HG03066 (cell line): ENCODE measurements at regions not wholly inside any gene's neighbourhood (a gene's known extent, or its start where the extent isn't known, plus 50 kb on each side); places are given as distances from the start of the nearest gene placed in this dataset.

Experiments used
- ATAC-seq: cut with Tn5 transposase; IDR thresholded peaks from one replicate; pipeline ENCODE4 v1.9.1; 2021; ENCODE audit warnings: low read depth; ENCODE audit not compliant: unreplicated experiment

GRCh38 chrX:38856670-38857265 lies 55.5 kb downstream of the MID1IP1 start:
- no peak for ATAC-seq

GRCh38 chrX:38857736-38858523 lies 56.7 kb downstream of the MID1IP1 start:
- ATAC-seq, result no peak

- ATAC-seq, result no peak
Observed at GRCh38 chrX:38859602-38860001, 58.3 kb downstream of the MID1IP1 start.

GRCh38 chrX:38860106-38861013 lies 59.1 kb downstream of the MID1IP1 start:
- no peak for ATAC-seq

GRCh38 chrX:38861489-38861888 lies 60.2 kb downstream of the MID1IP1 start:
- no peak for ATAC-seq

- no peak for ATAC-seq
Observed at GRCh38 chrX:38862100-38862499, 60.8 kb downstream of the MID1IP1 start.

GRCh38 chrX:38864165-38864564 lies 62.9 kb downstream of the MID1IP1 start:
- no peak for ATAC-seq

- ATAC-seq, result no peak
Observed at GRCh38 chrX:38868321-38868720, 67.1 kb downstream of the MID1IP1 start.

GRCh38 chrX:38868941-38869401 lies 67.7 kb downstream of the MID1IP1 start:
- ATAC-seq, result no peak

- no peak for ATAC-seq
Observed at GRCh38 chrX:38870361-38870895, 69.2 kb downstream of the MID1IP1 start.

- no peak for ATAC-seq
Observed at GRCh38 chrX:38871129-38872029, 70.1 kb downstream of the MID1IP1 start.

- no peak for ATAC-seq
Observed at GRCh38 chrX:38877366-38877765, 76.1 kb downstream of the MID1IP1 start.

GRCh38 chrX:38878641-38879340 lies 77.5 kb downstream of the MID1IP1 start:
- ATAC-seq, result no peak

- ATAC-seq, result peak; percentile 49
Observed at GRCh38 chrX:38879631-38880220, 78.5 kb downstream of the MID1IP1 start.

GRCh38 chrX:38880296-38880854 lies 79.1 kb downstream of the MID1IP1 start:
- ATAC-seq, result no peak

GRCh38 chrX:38881066-38881465 lies 79.8 kb downstream of the MID1IP1 start:
- no peak for ATAC-seq

- no peak for ATAC-seq
Observed at GRCh38 chrX:38881727-38882126, 80.5 kb downstream of the MID1IP1 start.

GRCh38 chrX:38882894-38883626 lies 81.8 kb downstream of the MID1IP1 start:
- ATAC-seq, result peak; percentile 34
